ENCODE measurements at regions not wholly inside any gene's neighbourhood (a gene's known extent, or its start where the extent isn't known, plus 50 kb on each side); places are given as distances from the start of the nearest gene placed in this dataset.
A peak's percentile ranks its signal among the peaks of the same experiment; 100 is the strongest.

DNA sequence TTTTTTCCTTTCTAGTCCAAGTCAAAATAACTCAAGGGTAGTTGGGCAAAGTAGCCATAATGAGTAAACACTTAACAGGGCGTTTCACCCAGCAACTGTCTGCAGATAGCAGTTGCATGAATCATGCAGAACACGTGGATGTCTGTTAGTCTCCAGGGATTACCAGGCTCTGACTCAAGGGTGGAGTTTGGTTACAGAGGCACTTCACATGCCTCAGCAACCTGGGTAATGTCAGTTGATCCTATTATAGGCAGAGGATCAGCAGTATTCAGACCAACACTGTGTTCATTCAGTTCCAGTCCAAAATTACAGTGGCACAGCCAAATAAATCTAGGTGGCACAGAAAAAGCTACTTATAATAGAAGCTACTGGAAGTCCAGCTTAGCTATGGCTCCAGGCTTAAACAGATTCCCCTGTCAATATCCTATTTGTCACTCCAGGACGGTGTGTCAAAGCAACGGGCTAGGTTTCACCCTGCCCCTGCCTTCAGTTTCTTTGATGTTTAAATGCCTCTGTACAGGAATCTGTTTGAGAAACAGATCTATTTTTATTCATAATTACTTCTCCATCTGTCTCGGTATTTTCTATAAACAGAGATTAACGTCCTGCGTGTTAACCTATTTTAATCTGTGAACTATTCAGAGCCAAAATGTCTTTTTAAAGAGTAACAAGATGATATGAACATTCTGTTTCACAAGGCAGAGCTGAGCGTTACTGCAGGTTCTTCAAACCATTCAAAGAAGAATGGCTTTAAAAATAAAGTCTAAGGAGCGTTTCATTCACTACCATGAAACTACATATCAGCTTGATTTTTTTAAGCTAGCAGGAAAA is 162.6 kb upstream of the AKR1E2 start:
- TF ChIP-seq CTCF (IDR thresholded peaks at IDR 0.05; ENCODE audit: low read depth, low read length), result no peak
- TF ChIP-seq POLR2A (IDR thresholded peaks at IDR 0.05; ENCODE audit: extremely low read depth, insufficient read length), result no peak
- TF ChIP-seq MAX (IDR thresholded peaks at IDR 0.05; ENCODE audit: low read depth, low read length), result peak; percentile 99
- TF ChIP-seq MYC (IDR thresholded peaks at IDR 0.05; ENCODE audit: low read depth, low read length), result peak; percentile 92

Data from NB4 (cell line).